SIG-M5 treated with dmso at 0.1 percent for 504 hours (cell line): ENCODE measurements at regions not wholly inside any gene's neighbourhood (a gene's known extent, or its start where the extent isn't known, plus 50 kb on each side); places are given as distances from the start of the nearest gene placed in this dataset.
"Not testable (repeated sequence)": the region's sequence is repeated elsewhere in the genome, so short reads cannot be mapped to it uniquely, and the experiment has no call there.

Experiments used
- DNase-seq: peaks from one replicate; lab custom pipeline; 2025; ENCODE audit not compliant: unreplicated experiment; lab: John Stamatoyannopoulos, UW

GRCh38 chr4:137960371-137961050, 281.6 kb downstream of the SLC7A11 start:
- DNase-seq, result no peak

- DNase-seq, result no peak
Measured at GRCh38 chr4:137957806-137958205, 284.3 kb downstream of the SLC7A11 start.

GRCh38 chr4:137956256-137956655, 285.9 kb downstream of the SLC7A11 start:
- no peak for DNase-seq

GRCh38 chr4:137955595-137955994, 286.6 kb downstream of the SLC7A11 start:
- DNase-seq, result no peak

- DNase-seq, result no peak
Measured at GRCh38 chr4:137952116-137952515, 290.0 kb downstream of the SLC7A11 start.

- DNase-seq, result no peak
Measured at GRCh38 chr4:137950286-137950685, 291.9 kb downstream of the SLC7A11 start.

- no peak for DNase-seq
Measured at GRCh38 chr4:137949746-137950145, 292.4 kb downstream of the SLC7A11 start.

GRCh38 chr4:137946453-137947174, 295.5 kb downstream of the SLC7A11 start:
- no peak for DNase-seq

- not testable (repeated sequence) for DNase-seq
Measured at GRCh38 chr4:137942815-137943214, 299.3 kb downstream of the SLC7A11 start.

- DNase-seq, result not testable (repeated sequence)
Measured at GRCh38 chr4:137942015-137942515, 300.1 kb downstream of the SLC7A11 start.

- DNase-seq, result no peak
Measured at GRCh38 chr4:137934911-137935310, 307.2 kb downstream of the SLC7A11 start.

GRCh38 chr4:137934046-137934445, 308.1 kb downstream of the SLC7A11 start:
- DNase-seq, result no peak

- DNase-seq, result no peak
Measured at GRCh38 chr4:137927972-137928371, 314.2 kb downstream of the SLC7A11 start.

GRCh38 chr4:137923494-137923893, 318.7 kb downstream of the SLC7A11 start:
- no peak for DNase-seq

GRCh38 chr4:137922721-137923120, 319.4 kb downstream of the SLC7A11 start:
- no peak for DNase-seq

- no peak for DNase-seq
Measured at GRCh38 chr4:137909529-137910309, 332.4 kb downstream of the SLC7A11 start.

- DNase-seq, result no peak
Measured at GRCh38 chr4:137905930-137906329, 336.2 kb downstream of the SLC7A11 start.

GRCh38 chr4:137901114-137901513, 341.0 kb downstream of the SLC7A11 start:
- DNase-seq, result no peak

- no peak for DNase-seq
Measured at GRCh38 chr4:137896221-137896737, 345.9 kb downstream of the SLC7A11 start.

- DNase-seq, result not testable (repeated sequence)
Measured at GRCh38 chr4:137895515-137895914, 346.6 kb downstream of the SLC7A11 start.

GRCh38 chr4:137892134-137892533, 350.0 kb downstream of the SLC7A11 start:
- no peak for DNase-seq
